Vagina (tissue), 2 donors: ENCODE measurements at regions not wholly inside any gene's neighbourhood (a gene's known extent, or its start where the extent isn't known, plus 50 kb on each side); places are given as distances from the start of the nearest gene placed in this dataset.

ENCODE experiments used
- DNase-seq, 2 donors: peaks; one replicate each; pipeline ENCODE4 v3.0.0-alpha.2; 2017; ENCODE audit errors: extremely low spot score in 2 of 2
- H3K27ac ChIP-seq: fragments of 200-600 bp; sonication (generic); one replicate; pipeline ENCODE4 v1.5.1; 2019
- H3K27me3 ChIP-seq: fragments of 200-600 bp; sonication (generic); one replicate; pipeline ENCODE4 v1.5.1; 2019
- H3K36me3 ChIP-seq, 2 donors: fragments of 200-600 bp; sonication (generic); one replicate each; pipeline ENCODE4 v1.5.1; 2017 to 2019
- H3K4me1 ChIP-seq: fragments of 200-600 bp; sonication (generic); one replicate; pipeline ENCODE4 v1.5.1; 2019
- H3K4me3 ChIP-seq, 2 donors: fragments of 200-600 bp; sonication (generic); 1 replicate in 1 of 2; 2 replicates in 1 of 2; pipeline ENCODE4 v1.5.1; 2016 to 2019
- H3K9me3 ChIP-seq: fragments of 200-600 bp; sonication (generic); one replicate; pipeline ENCODE4 v1.5.1; 2019
- CTCF ChIP-seq, 3 experiments: fragments of 450-650 bp in 2 of 3; fragments of 200-600 bp in 1 of 3; sonication (generic) in 1 of 3; IDR thresholded peaks; one replicate each; pipeline ENCODE4 v1.5.1; 2017 to 2019; ENCODE audit warnings: antibody characterized with exemption in 3 of 3, mild to moderate bottlenecking in 2 of 3, moderate library complexity in 2 of 3
- POLR2A ChIP-seq, 2 donors: fragments of 450-650 bp; IDR thresholded peaks; one replicate each; pipeline ENCODE4 v1.6.1; 2017; ENCODE audit warnings: antibody characterized with exemption in 2 of 2, mild to moderate bottlenecking in 2 of 2, moderate library complexity in 2 of 2
- POLR2AphosphoS5 ChIP-seq, 2 donors: sonication (generic); formaldehyde crosslinking; IDR thresholded peaks; one replicate each; pipeline ENCODE4 v1.9.0; 2017; ENCODE audit warnings: antibody characterized with exemption in 2 of 2, mild to moderate bottlenecking in 2 of 2, low read depth in 1 of 2; ENCODE audit not compliant: insufficient read depth in 1 of 2
- intact Hi-C: fragments of 100-400 bp; cut with DNase I; formaldehyde crosslinking; loops from one replicate; pipeline ENCODE4 v1.15.1; 2023

GRCh38 chr11:92317721-92318120 is 93.1 kb downstream of the FAT3 start:
- H3K4me1 ChIP-seq = no peaks in the 10 kb centered on the region
- intact Hi-C loops = no loop called here
- H3K36me3 ChIP-seq = no peaks in the 10 kb centered on the region
- H3K9me3 ChIP-seq = no peaks in the 10 kb centered on the region
- no peak for DNase-seq
- H3K27me3 ChIP-seq = no peaks in the 10 kb centered on the region
- H3K27ac ChIP-seq = no peak overlapping the region
- no peak overlapping the region for H3K4me3 ChIP-seq
- no peak for TF ChIP-seq POLR2AphosphoS5 (IDR thresholded peaks at IDR 0.05; ENCODE audit: insufficient read depth in 1 of 2, low read depth in 1 of 2)
- TF ChIP-seq CTCF (IDR thresholded peaks at IDR 0.05) = no peak
- no peak for TF ChIP-seq POLR2A (IDR thresholded peaks at IDR 0.05)

GRCh38 chr11:92322225-92322624 is 97.6 kb downstream of the FAT3 start:
- H3K27me3 ChIP-seq = no peaks in the 10 kb centered on the region
- intact Hi-C loops = no loop called here
- TF ChIP-seq POLR2A (IDR thresholded peaks at IDR 0.05) (no peak), CTCF (IDR thresholded peaks at IDR 0.05) (no peak), POLR2AphosphoS5 (IDR thresholded peaks at IDR 0.05; ENCODE audit: insufficient read depth in 1 of 2, low read depth in 1 of 2) (no peak)

GRCh38 chr11:92324890-92325289 is 100.3 kb downstream of the FAT3 start:
- Histone ChIP-seq H3K27ac (no peak overlapping the region), H3K36me3 (no peaks in the 10 kb centered on the region), H3K4me3 (no peak overlapping the region), H3K4me1 (no peaks in the 10 kb centered on the region), H3K9me3 (no peaks in the 10 kb centered on the region), H3K27me3 (no peaks in the 10 kb centered on the region)
- intact Hi-C loops = no loop called here
- no peak for DNase-seq
- TF ChIP-seq POLR2AphosphoS5 (IDR thresholded peaks at IDR 0.05; ENCODE audit: insufficient read depth in 1 of 2, low read depth in 1 of 2) (no peak), CTCF (IDR thresholded peaks at IDR 0.05) (no peak), POLR2A (IDR thresholded peaks at IDR 0.05) (no peak)

More at GRCh38 chr11:92322225-92322624, 97.6 kb downstream of the FAT3 start:
- Histone ChIP-seq H3K36me3 (no peaks in the 10 kb centered on the region), H3K27ac (no peak overlapping the region), H3K4me1 (no peaks in the 10 kb centered on the region), H3K9me3 (no peaks in the 10 kb centered on the region), H3K4me3 (no peak overlapping the region)
- DNase-seq = no peak

- intact Hi-C loops = no loop called here
- Histone ChIP-seq H3K4me3 (no peak overlapping the region), H3K36me3 (no peaks in the 10 kb centered on the region), H3K4me1 (peaks cover 5% of the 10 kb centered on the region), H3K9me3 (no peaks in the 10 kb centered on the region), H3K27ac (no peak overlapping the region), H3K27me3 (no peaks in the 10 kb centered on the region)
- no peak for TF ChIP-seq POLR2A (IDR thresholded peaks at IDR 0.05)
- no peak for TF ChIP-seq POLR2AphosphoS5 (IDR thresholded peaks at IDR 0.05; ENCODE audit: insufficient read depth in 1 of 2, low read depth in 1 of 2)
- no peak for TF ChIP-seq CTCF (IDR thresholded peaks at IDR 0.05)
- no peak for DNase-seq
Measured at GRCh38 chr11:92325416-92325815, 100.8 kb downstream of the FAT3 start.

GRCh38 chr11:92329137-92329536 is 104.5 kb downstream of the FAT3 start:
- Histone ChIP-seq H3K36me3 (no peaks in the 10 kb centered on the region), H3K9me3 (no peaks in the 10 kb centered on the region), H3K27me3 (no peaks in the 10 kb centered on the region), H3K27ac (no peak overlapping the region), H3K4me1 (peaks cover 7% of the 10 kb centered on the region), H3K4me3 (no peak overlapping the region)
- intact Hi-C loops = no loop called here
- no peak for DNase-seq
- no peak for TF ChIP-seq CTCF (IDR thresholded peaks at IDR 0.05)
- no peak for TF ChIP-seq POLR2A (IDR thresholded peaks at IDR 0.05)
- no peak for TF ChIP-seq POLR2AphosphoS5 (IDR thresholded peaks at IDR 0.05; ENCODE audit: insufficient read depth in 1 of 2, low read depth in 1 of 2)
